Activated CD4-positive, alpha-beta T cell treated with anti-CD3 and anti-CD28 coated beads, Interleukin-2, amount 10 ng/mL, durations not matched to agents 7 days and 5 days (primary cell): ENCODE measurements at regions not wholly inside any gene's neighbourhood (a gene's known extent, or its start where the extent isn't known, plus 50 kb on each side); places are given as distances from the start of the nearest gene placed in this dataset.

Experiments
- CTCF ChIA-PET: fragments of 350-600 bp; sonication (Branson Sonifier 250); formaldehyde crosslinking; loops from one replicate; lab custom pipeline; 2021; ENCODE audit warnings: antibody characterized with exemption; lab: Charles Lee
- POLR2A ChIA-PET: fragments of 350-600 bp; sonication (Branson Sonifier 250); formaldehyde crosslinking; loops from one replicate; lab custom pipeline; 2021; ENCODE audit warnings: antibody characterized with exemption; lab: Charles Lee
- DNase-seq: peaks from one replicate; pipeline ENCODE4 v3.0.0-alpha.2; 2020
- H3K27ac Mint-ChIP-seq: one replicate; pipeline ENCODE4 v1.8.0; 2021; ENCODE audit warnings: mild to moderate bottlenecking, moderate library complexity, mixed read lengths
- H3K27me3 Mint-ChIP-seq: one replicate; pipeline ENCODE4 v1.8.0; 2021; ENCODE audit warnings: mixed read lengths
- H3K36me3 Mint-ChIP-seq: one replicate; pipeline ENCODE4 v1.8.0; 2021; ENCODE audit warnings: low read depth, mixed read lengths
- H3K4me1 Mint-ChIP-seq: one replicate; pipeline ENCODE4 v1.8.0; 2021; ENCODE audit warnings: mixed read lengths
- H3K4me3 Mint-ChIP-seq: one replicate; pipeline ENCODE4 v1.8.0; 2021; ENCODE audit warnings: mild to moderate bottlenecking, moderate library complexity, mixed read lengths
- H3K9me3 Mint-ChIP-seq: one replicate; pipeline ENCODE4 v1.8.0; 2021; ENCODE audit warnings: mixed read lengths

GRCh38 chr6:6801005-6801335 is 212.4 kb downstream of the LY86 start:
- Mint-ChIP-seq H3K36me3 (no peaks in the 10 kb centered on the region), H3K4me3 (no peak overlapping the region), H3K27ac (no peak overlapping the region), H3K4me1 (peaks cover 47% of the 10 kb centered on the region), H3K27me3 (peaks cover 5% of the 10 kb centered on the region), H3K9me3 (no peaks in the 10 kb centered on the region)
- POLR2A ChIA-PET: no interaction called here
- DNase-seq: no peak
- CTCF ChIA-PET: interaction anchor here (0.6 to 2.1 kb wide), 4 partner anchors 10 to 265 kb away, joined by 3 to 6 read pairs (median 4); no protein-coding TSS in a partner anchor

- Mint-ChIP-seq H3K27me3 (peaks cover 10% of the 10 kb centered on the region), H3K27ac (no peak overlapping the region), H3K36me3 (no peaks in the 10 kb centered on the region), H3K4me3 (no peak overlapping the region), H3K4me1 (peaks cover 47% of the 10 kb centered on the region), H3K9me3 (no peaks in the 10 kb centered on the region)
- POLR2A ChIA-PET: no interaction called here
- DNase-seq: no peak
- CTCF ChIA-PET: no interaction called here
These were observed 213.2 kb downstream of the LY86 start for GRCh38 chr6:6801635-6802218.

GRCh38 chr6:6803180-6803977 is 214.9 kb downstream of the LY86 start:
- ChIA-PET POLR2A (no interaction called here), CTCF (interaction anchor here (1.1 to 1.6 kb wide), 4 partner anchors 9 to 311 kb away, joined by 3 to 5 read pairs (median 3); no protein-coding TSS in a partner anchor)
- H3K4me3 Mint-ChIP-seq: no peak overlapping the region
- no peaks in the 10 kb centered on the region for H3K9me3 Mint-ChIP-seq
- H3K4me1 Mint-ChIP-seq: peaks cover 34% of the 10 kb centered on the region
- no peaks in the 10 kb centered on the region for H3K36me3 Mint-ChIP-seq
- H3K27ac Mint-ChIP-seq: no peak overlapping the region
- peak; percentile 21 for DNase-seq
- peaks cover 17% of the 10 kb centered on the region for H3K27me3 Mint-ChIP-seq

- ChIA-PET CTCF (interaction anchor here (1.6 kb wide), 1 partner anchor 310 kb away, joined by 3 read pairs; no protein-coding TSS in a partner anchor), POLR2A (no interaction called here)
- H3K9me3 Mint-ChIP-seq: no peaks in the 10 kb centered on the region
These were observed 216.5 kb downstream of the LY86 start for GRCh38 chr6:6804843-6805615.

GRCh38 chr6:6806844-6807518 is 218.5 kb downstream of the LY86 start:
- H3K27me3 Mint-ChIP-seq: peaks cover 28% of the 10 kb centered on the region
- DNase-seq: no peak
- no peaks in the 10 kb centered on the region for H3K36me3 Mint-ChIP-seq
- ChIA-PET CTCF (interaction anchor here (1.4 to 1.5 kb wide), 2 partner anchors 11 to 21 kb away, joined by 4 to 5 read pairs; no protein-coding TSS in a partner anchor), POLR2A (no interaction called here)
- no peaks in the 10 kb centered on the region for H3K9me3 Mint-ChIP-seq
- H3K4me1 Mint-ChIP-seq: peaks cover 29% of the 10 kb centered on the region
- H3K4me3 Mint-ChIP-seq: no peak overlapping the region
- H3K27ac Mint-ChIP-seq: no peak overlapping the region

More at GRCh38 chr6:6804843-6805615, 216.5 kb downstream of the LY86 start:
- peaks cover 22% of the 10 kb centered on the region for H3K4me1 Mint-ChIP-seq
- no peaks in the 10 kb centered on the region for H3K36me3 Mint-ChIP-seq
- no peak overlapping the region for H3K27ac Mint-ChIP-seq
- H3K4me3 Mint-ChIP-seq: no peak overlapping the region
- peaks cover 28% of the 10 kb centered on the region for H3K27me3 Mint-ChIP-seq
- no peak for DNase-seq

- H3K4me3 Mint-ChIP-seq: no peak overlapping the region
- ChIA-PET CTCF (interaction anchor here (1.0 to 1.5 kb wide), 4 partner anchors 10 to 17 kb away, joined by 3 to 5 read pairs (median 4); no protein-coding TSS in a partner anchor), POLR2A (no interaction called here)
- no peak overlapping the region for H3K27ac Mint-ChIP-seq
- H3K4me1 Mint-ChIP-seq: peaks cover 28% of the 10 kb centered on the region
- no peaks in the 10 kb centered on the region for H3K36me3 Mint-ChIP-seq
- H3K9me3 Mint-ChIP-seq: no peaks in the 10 kb centered on the region
- H3K27me3 Mint-ChIP-seq: peaks cover 26% of the 10 kb centered on the region
- no peak for DNase-seq
These were observed 219.8 kb downstream of the LY86 start for GRCh38 chr6:6808343-6808742.

GRCh38 chr6:6808915-6809314 is 220.4 kb downstream of the LY86 start:
- ChIA-PET POLR2A (no interaction called here), CTCF (interaction anchor here (1.5 kb wide), 2 partner anchors 15 to 16 kb away, joined by 4 to 5 read pairs; no protein-coding TSS in a partner anchor)
- H3K4me3 Mint-ChIP-seq: no peak overlapping the region
- H3K9me3 Mint-ChIP-seq: no peaks in the 10 kb centered on the region
- DNase-seq: no peak
- H3K27ac Mint-ChIP-seq: no peak overlapping the region
- no peaks in the 10 kb centered on the region for H3K36me3 Mint-ChIP-seq
- peaks cover 26% of the 10 kb centered on the region for H3K27me3 Mint-ChIP-seq
- peaks cover 27% of the 10 kb centered on the region for H3K4me1 Mint-ChIP-seq

- peak overlapping the region; percentile 77 for H3K4me3 Mint-ChIP-seq
- peaks cover 27% of the 10 kb centered on the region for H3K4me1 Mint-ChIP-seq
- H3K36me3 Mint-ChIP-seq: no peaks in the 10 kb centered on the region
- DNase-seq: no peak
- ChIA-PET POLR2A (no interaction called here), CTCF (interaction anchor here (1.5 kb wide), 1 partner anchor 11 kb away, joined by 6 read pairs; no protein-coding TSS in a partner anchor)
- peaks cover 23% of the 10 kb centered on the region for H3K27me3 Mint-ChIP-seq
- H3K9me3 Mint-ChIP-seq: no peaks in the 10 kb centered on the region
- H3K27ac Mint-ChIP-seq: peak overlapping the region; percentile 94
These were observed 222.2 kb downstream of the LY86 start for GRCh38 chr6:6810727-6811126.

GRCh38 chr6:6811128-6812009 is 222.8 kb downstream of the LY86 start:
- peak overlapping the region; percentile 77 for H3K4me3 Mint-ChIP-seq
- peaks cover 27% of the 10 kb centered on the region for H3K4me1 Mint-ChIP-seq
- H3K27ac Mint-ChIP-seq: peak overlapping the region; percentile 94
- DNase-seq: peak; percentile 42
- peaks cover 22% of the 10 kb centered on the region for H3K27me3 Mint-ChIP-seq
- POLR2A ChIA-PET: no interaction called here
- no peaks in the 10 kb centered on the region for H3K9me3 Mint-ChIP-seq
- H3K36me3 Mint-ChIP-seq: no peaks in the 10 kb centered on the region
- CTCF ChIA-PET: interaction anchor here (1.3 to 1.7 kb wide), 3 partner anchors 9 to 15 kb away, joined by 3 to 6 read pairs (median 4); no protein-coding TSS in a partner anchor

GRCh38 chr6:6812427-6812826 is 223.9 kb downstream of the LY86 start:
- no peak overlapping the region for H3K27ac Mint-ChIP-seq
- H3K36me3 Mint-ChIP-seq: no peaks in the 10 kb centered on the region
- peaks cover 14% of the 10 kb centered on the region for H3K27me3 Mint-ChIP-seq
- peaks cover 27% of the 10 kb centered on the region for H3K4me1 Mint-ChIP-seq
- ChIA-PET POLR2A (interaction anchor here (0.6 kb wide), 1 partner anchor 1624 kb away, joined by 3 read pairs; no protein-coding TSS in a partner anchor), CTCF (interaction anchor here (1.3 to 1.7 kb wide), 2 partner anchors 10 to 14 kb away, joined by 3 to 4 read pairs; no protein-coding TSS in a partner anchor)
- no peak for DNase-seq
- H3K9me3 Mint-ChIP-seq: no peaks in the 10 kb centered on the region
- H3K4me3 Mint-ChIP-seq: no peak overlapping the region

- Mint-ChIP-seq H3K36me3 (no peaks in the 10 kb centered on the region), H3K4me1 (peaks cover 20% of the 10 kb centered on the region), H3K27me3 (peaks cover 4% of the 10 kb centered on the region), H3K27ac (no peak overlapping the region), H3K4me3 (no peak overlapping the region), H3K9me3 (no peaks in the 10 kb centered on the region)
- no peak for DNase-seq
- ChIA-PET POLR2A (no interaction called here), CTCF (no interaction called here)
These were observed 227.2 kb downstream of the LY86 start for GRCh38 chr6:6815732-6816131.
